ENCODE measurements at regions not wholly inside any gene's neighbourhood (a gene's known extent, or its start where the extent isn't known, plus 50 kb on each side); places are given as distances from the start of the nearest gene placed in this dataset.

DNA sequence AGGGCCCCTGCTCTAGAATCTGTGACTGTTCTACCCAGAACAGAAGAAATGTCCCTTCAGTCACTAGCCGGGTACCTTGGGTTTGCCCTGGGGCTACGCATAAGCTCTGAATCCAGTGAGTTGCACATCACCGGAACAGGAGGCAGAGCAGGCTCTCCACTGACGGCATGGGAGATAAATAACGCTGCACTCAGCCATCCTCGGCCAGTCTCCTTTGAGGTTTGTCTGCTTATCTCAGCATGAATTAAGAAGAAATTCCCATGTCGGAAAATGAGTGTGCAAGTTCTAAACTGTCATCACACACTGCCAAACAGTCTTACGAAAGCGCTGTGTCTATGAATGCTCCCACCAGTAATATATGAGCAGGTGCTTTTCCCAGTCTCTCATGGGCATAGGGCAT is 90.8 kb downstream of the FAM50B start (continued):
- TF ChIP-seq, protein P1, sequence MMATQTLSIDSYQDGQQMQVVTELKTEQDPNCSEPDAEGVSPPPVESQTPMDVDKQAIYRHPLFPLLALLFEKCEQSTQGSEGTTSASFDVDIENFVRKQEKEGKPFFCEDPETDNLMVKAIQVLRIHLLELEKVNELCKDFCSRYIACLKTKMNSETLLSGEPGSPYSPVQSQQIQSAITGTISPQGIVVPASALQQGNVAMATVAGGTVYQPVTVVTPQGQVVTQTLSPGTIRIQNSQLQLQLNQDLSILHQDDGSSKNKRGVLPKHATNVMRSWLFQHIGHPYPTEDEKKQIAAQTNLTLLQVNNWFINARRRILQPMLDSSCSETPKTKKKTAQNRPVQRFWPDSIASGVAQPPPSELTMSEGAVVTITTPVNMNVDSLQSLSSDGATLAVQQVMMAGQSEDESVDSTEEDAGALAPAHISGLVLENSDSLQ (IDR thresholded peaks at IDR 0.05), result peak; percentile 45; the same call in 1 of the 2 replicates
- TF ChIP-seq, protein P2, sequence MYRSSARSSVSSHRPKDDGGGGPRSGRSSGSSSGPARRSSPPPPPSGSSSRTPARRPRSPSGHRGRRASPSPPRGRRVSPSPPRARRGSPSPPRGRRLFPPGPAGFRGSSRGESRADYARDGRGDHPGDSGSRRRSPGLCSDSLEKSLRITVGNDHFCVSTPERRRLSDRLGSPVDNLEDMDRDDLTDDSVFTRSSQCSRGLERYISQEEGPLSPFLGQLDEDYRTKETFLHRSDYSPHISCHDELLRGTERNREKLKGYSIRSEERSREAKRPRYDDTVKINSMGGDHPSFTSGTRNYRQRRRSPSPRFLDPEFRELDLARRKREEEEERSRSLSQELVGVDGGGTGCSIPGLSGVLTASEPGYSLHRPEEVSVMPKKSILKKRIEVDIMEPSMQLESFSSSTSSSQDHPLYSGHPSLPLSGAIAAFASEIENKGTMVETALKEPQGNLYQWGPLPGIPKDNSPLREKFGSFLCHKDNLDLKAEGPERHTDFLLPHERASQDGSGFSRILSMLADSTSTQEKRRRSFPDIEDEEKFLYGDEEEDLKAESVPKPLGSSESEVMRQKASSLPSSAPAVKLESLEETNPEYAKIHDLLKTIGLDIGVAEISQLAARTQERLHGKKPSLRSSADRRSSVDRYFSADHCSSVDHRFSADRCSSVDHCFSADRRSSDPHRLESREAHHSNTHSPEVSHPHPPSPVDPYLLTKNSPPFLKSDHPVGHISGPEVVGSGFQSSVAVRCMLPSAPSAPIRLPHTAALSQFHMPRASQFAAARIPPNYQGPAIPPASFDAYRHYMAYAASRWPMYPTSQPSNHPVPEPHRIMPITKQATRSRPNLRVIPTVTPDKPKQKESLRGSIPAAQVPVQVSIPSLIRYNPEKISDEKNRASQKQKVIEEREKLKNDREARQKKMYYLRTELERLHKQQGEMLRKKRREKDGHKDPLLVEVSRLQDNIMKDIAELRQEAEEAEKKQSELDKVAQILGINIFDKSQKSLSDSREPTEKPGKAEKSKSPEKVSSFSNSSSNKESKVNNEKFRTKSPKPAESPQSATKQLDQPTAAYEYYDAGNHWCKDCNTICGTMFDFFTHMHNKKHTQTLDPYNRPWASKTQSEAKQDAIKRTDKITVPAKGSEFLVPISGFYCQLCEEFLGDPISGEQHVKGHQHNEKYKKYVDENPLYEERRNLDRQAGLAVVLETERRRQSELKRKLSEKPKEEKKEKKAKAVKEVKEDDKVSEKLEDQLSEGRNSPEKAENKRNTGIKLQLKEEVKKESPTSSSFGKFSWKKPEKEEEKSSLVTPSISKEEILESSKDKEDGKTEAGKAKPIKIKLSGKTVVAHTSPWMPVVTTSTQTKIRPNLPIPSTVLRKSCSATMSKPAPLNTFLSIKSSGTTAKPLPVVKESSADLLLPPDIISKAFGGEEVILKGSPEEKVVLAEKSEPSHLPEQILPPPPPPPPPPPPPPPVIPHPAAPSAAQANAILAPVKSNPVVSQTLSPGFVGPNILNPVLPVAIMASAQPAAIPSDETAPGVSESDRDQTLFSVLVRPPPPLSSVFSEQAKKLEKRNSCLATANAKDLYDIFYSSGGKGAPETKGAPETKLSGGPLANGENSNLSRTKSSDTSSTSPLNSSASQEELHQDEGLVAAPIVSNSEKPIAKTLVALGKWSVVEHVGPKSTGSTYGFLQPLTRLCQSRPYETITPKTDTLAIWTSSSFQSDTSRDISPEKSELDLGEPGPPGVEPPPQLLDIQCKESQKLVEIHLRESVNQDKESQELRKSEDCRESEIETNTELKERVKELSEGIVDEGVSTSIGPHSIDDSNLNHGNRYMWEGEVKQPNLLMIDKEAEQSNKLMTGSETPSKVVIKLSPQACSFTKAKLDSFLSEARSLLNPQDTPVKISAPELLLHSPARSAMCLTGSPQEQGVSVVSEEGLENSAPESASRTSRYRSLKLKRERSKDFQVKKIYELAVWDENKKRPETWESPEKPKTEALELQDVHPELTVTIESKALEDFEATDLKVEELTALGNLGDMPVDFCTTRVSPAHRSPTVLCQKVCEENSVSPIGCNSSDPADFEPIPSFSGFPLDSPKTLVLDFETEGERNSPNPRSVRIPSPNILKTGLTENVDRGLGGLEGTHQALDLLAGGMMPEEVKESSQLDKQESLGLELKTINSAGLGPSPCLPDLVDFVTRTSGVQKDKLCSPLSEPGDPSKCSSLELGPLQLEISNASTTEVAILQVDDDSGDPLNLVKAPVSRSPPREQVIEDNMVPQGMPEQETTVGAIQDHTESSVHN (IDR thresholded peaks at IDR 0.05; ENCODE audit: borderline replicate concordance in 1 of 2, low read depth in 1 of 2), result no peak
- no peak for TF ChIP-seq TCF7 (IDR thresholded peaks at IDR 0.05; ENCODE audit: borderline replicate concordance)
- TF ChIP-seq CREBBP (IDR thresholded peaks at IDR 0.05; ENCODE audit: low read depth, low read length), result no peak
- no peak for TF ChIP-seq ASH1L (IDR thresholded peaks at IDR 0.05; ENCODE audit: borderline replicate concordance, low read depth, partially characterized antibody)
- TF ChIP-seq, protein P3, sequence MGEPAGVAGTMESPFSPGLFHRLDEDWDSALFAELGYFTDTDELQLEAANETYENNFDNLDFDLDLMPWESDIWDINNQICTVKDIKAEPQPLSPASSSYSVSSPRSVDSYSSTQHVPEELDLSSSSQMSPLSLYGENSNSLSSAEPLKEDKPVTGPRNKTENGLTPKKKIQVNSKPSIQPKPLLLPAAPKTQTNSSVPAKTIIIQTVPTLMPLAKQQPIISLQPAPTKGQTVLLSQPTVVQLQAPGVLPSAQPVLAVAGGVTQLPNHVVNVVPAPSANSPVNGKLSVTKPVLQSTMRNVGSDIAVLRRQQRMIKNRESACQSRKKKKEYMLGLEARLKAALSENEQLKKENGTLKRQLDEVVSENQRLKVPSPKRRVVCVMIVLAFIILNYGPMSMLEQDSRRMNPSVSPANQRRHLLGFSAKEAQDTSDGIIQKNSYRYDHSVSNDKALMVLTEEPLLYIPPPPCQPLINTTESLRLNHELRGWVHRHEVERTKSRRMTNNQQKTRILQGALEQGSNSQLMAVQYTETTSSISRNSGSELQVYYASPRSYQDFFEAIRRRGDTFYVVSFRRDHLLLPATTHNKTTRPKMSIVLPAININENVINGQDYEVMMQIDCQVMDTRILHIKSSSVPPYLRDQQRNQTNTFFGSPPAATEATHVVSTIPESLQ (CRISPR knock-in tag; IDR thresholded peaks at IDR 0.05), result no peak
- TF ChIP-seq RFX5 (IDR thresholded peaks at IDR 0.05; ENCODE audit: low read depth, low read length), result no peak
- TF ChIP-seq TAL1 (IDR thresholded peaks at IDR 0.05), result peak; percentile 61; the same call in 1 of the 2 replicates
- TF ChIP-seq ZNF143 (CRISPR knock-in tag; IDR thresholded peaks at IDR 0.05), result no peak
- TF ChIP-seq SIN3A (IDR thresholded peaks at IDR 0.05; ENCODE audit: borderline replicate concordance in 2 of 2, control insufficient read depth in 1 of 2, low read depth in 2 of 2, low read length in 2 of 2), result no peak
- TF ChIP-seq, protein P4, sequence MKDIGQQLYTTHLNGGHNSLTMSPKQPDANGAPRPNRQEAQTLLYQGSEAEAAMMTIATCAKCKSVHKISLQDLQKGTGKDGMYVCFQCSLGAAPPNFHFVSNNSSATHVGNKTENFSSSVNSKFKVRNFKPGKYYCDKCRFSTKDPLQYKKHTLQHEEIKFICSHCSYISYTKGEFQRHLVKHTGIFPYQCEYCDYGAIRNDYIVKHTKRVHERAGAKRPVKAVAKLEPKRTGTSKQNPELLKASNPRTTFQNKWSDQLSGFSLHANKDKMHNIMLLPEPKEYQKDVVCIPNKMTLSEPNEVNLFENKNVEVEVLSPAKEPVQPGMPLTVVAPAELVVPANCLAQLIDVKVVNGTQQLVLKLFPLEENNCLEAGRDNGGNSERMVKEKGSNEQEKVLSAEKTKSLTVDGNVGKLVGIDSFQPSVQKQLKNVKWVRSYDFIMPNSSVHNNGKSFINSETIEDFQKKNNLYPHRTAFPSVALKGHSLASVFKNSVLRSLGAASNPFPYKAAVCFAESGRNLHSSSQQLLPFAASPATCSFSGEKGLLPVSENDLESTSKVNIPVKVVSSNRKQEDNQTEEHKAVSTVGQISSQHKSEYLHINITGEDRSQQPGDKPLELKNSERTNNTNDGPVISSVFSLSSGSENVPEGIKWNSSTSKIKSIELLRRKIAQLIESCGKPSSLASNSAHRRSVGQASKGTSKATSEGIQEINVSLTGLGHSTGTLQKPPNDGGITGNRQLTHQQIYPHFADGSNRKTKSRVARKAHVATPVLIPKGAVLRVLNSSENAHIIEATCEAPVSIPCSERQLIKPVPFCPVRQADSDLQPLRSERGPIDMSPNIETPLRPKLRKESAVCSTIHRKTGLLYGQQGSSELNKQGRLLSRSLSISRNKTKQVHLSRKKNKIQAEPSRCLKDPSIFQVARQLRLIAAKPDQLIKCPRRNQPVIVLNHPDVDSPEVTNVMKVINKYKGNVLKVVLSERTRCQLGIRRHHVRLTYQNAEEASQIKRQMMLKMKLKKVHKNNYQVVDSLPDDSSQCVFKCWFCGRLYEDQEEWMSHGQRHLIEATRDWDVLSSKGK (CRISPR knock-in tag; IDR thresholded peaks at IDR 0.05), result no peak
- TF ChIP-seq MIER1 (IDR thresholded peaks at IDR 0.05; ENCODE audit: low read depth), result no peak
- TF ChIP-seq HDAC3 (IDR thresholded peaks at IDR 0.05; ENCODE audit: borderline replicate concordance, partially characterized antibody), result no peak
